Gastrocnemius medialis (tissue), 4 donors: ENCODE measurements at regions not wholly inside any gene's neighbourhood (a gene's known extent, or its start where the extent isn't known, plus 50 kb on each side); places are given as distances from the start of the nearest gene placed in this dataset.

Experiments
- CTCF ChIP-seq, 5 experiments: fragments of 450-650 bp in 3 of 5; fragments of 200-600 bp in 2 of 5; sonication (generic) in 2 of 5; IDR thresholded peaks in 4 of 5; conservative IDR thresholded peaks in 1 of 5; 1 replicate in 4 of 5; 2 replicates in 1 of 5; pipeline ENCODE4 v1.5.1; 2016 to 2019; ENCODE audit warnings: antibody characterized with exemption in 5 of 5, mild to moderate bottlenecking in 3 of 5, moderate library complexity in 3 of 5
- POLR2A ChIP-seq, 2 donors: fragments of 450-650 bp; IDR thresholded peaks; one replicate each; pipeline ENCODE4 v1.6.1; 2017; ENCODE audit warnings: antibody characterized with exemption in 2 of 2, mild to moderate bottlenecking in 2 of 2, moderate library complexity in 2 of 2

GRCh38 chr9:29981013-29981412, 2403.4 kb upstream of the ACO1 start:
- TF ChIP-seq CTCF (IDR thresholded peaks at IDR 0.05 in 4 of 5, conservative IDR thresholded peaks at IDR 0.05 in 1 of 5): no peak
- no peak for TF ChIP-seq POLR2A (IDR thresholded peaks at IDR 0.05)
